Transverse colon (tissue), 4 donors: ENCODE measurements at regions not wholly inside any gene's neighbourhood (a gene's known extent, or its start where the extent isn't known, plus 50 kb on each side); places are given as distances from the start of the nearest gene placed in this dataset.

Experiments
- DNase-seq: peaks from one replicate; pipeline ENCODE4 v3.0.0-alpha.2; 2019
- H3K27ac ChIP-seq, 4 donors: fragments of 200-600 bp; sonication (generic); 2 replicates each; pipeline ENCODE4 v1.5.1; 2016 to 2018; ENCODE audit warnings: inconsistent platforms in 4 of 4
- H3K27me3 ChIP-seq: fragments of 200-600 bp; sonication (generic); 2 replicates; pipeline ENCODE4 v1.5.1; 2017; ENCODE audit warnings: inconsistent platforms
- H3K36me3 ChIP-seq, 4 donors: fragments of 200-600 bp; sonication (generic); 2 replicates each; pipeline ENCODE4 v1.5.1; 2017 to 2019; ENCODE audit warnings: inconsistent platforms in 4 of 4
- H3K4me1 ChIP-seq, 4 donors: fragments of 200-600 bp; sonication (generic); 2 replicates each; pipeline ENCODE4 v1.5.1; 2017 to 2020; ENCODE audit warnings: inconsistent platforms in 4 of 4
- H3K4me3 ChIP-seq, 4 donors: fragments of 200-600 bp; sonication (generic); 1 replicate in 1 of 4; 2 replicates in 3 of 4; pipeline versions ENCODE4 v1.5.1 to v1.6.1; 2017 to 2019; ENCODE audit warnings: inconsistent platforms in 4 of 4
- H3K9me3 ChIP-seq, 2 donors: fragments of 200-600 bp; sonication (generic); 2 replicates each; pipeline ENCODE4 v1.5.1; 2017 to 2019; ENCODE audit warnings: inconsistent platforms in 2 of 2
- CTCF ChIP-seq, 5 experiments: fragments of 200-600 bp in 3 of 5; fragments of 450-650 bp in 2 of 5; sonication (generic) in 3 of 5; IDR thresholded peaks; 1 replicate in 2 of 5; 2 replicates in 3 of 5; pipeline ENCODE4 v1.5.1; 2016 to 2017; ENCODE audit warnings: antibody characterized with exemption in 5 of 5, inconsistent platforms in 3 of 5, mild to moderate bottlenecking in 2 of 5, moderate library complexity in 1 of 5
- EP300 ChIP-seq: sonication (generic); formaldehyde crosslinking; IDR thresholded peaks from one replicate; pipeline ENCODE4 v1.6.1; 2017; ENCODE audit warnings: antibody characterized with exemption, low read depth
- POLR2A ChIP-seq: fragments of 450-650 bp; IDR thresholded peaks from one replicate; pipeline ENCODE4 v1.6.1; 2016; ENCODE audit warnings: antibody characterized with exemption, mild to moderate bottlenecking, moderate library complexity
- POLR2AphosphoS5 ChIP-seq, 3 donors: sonication (generic); formaldehyde crosslinking; IDR thresholded peaks; one replicate each; pipeline ENCODE4 v1.6.1; 2016; ENCODE audit warnings: antibody characterized with exemption in 3 of 3
- WGBS, 2 donors: methylation state at CpG; one replicate each; pipeline ENCODE4 v1.1.5; 2018; ENCODE audit warnings: low coverage in 1 of 2; 5-methylcytosine and 5-hydroxymethylcytosine counted together
- in situ Hi-C, 4 donors: fragments of 200-750 bp; cut with MboI; loops; one replicate each; pipeline versions ENCODE4 v1.15.0 to v1.15.1; 2017; ENCODE audit warnings: low sequenced_read_pairs in 3 of 4, low pct_ligation_motif_present in 1 of 4, low pct_unique_long_range_greater_than_20kb in 1 of 4
- intact Hi-C: fragments of 100-400 bp; cut with DNase I; formaldehyde crosslinking; loops from one replicate; pipeline ENCODE4 v1.15.1; 2023; ENCODE audit warnings: low total_unique reads

- H3K4me3 ChIP-seq = no peak overlapping the region
- TF ChIP-seq POLR2A = no peak
- no peak for TF ChIP-seq CTCF (IDR thresholded peaks at IDR 0.05)
- TF ChIP-seq POLR2AphosphoS5 (IDR thresholded peaks at IDR 0.05) = no peak
- TF ChIP-seq EP300 = no peak
- WGBS, 2 donors = 75 to 79% methylated on average over 6 of the region's 6 CpGs
- no peaks in the 10 kb centered on the region for H3K9me3 ChIP-seq
- H3K27ac ChIP-seq = no peak overlapping the region
- no peaks in the 10 kb centered on the region for H3K36me3 ChIP-seq
- in situ Hi-C loops (no loop called here), intact Hi-C loops (no loop called here)
- H3K4me1 ChIP-seq = no peaks in the 10 kb centered on the region
- no peak for DNase-seq
- no peaks in the 10 kb centered on the region for H3K27me3 ChIP-seq
These were observed 198.2 kb downstream of the ERMARD start for GRCh38 chr6:169949511-169950097.

GRCh38 chr6:169946971-169947370 lies 195.5 kb downstream of the ERMARD start:
- TF ChIP-seq CTCF (IDR thresholded peaks at IDR 0.05) (no peak), POLR2AphosphoS5 (IDR thresholded peaks at IDR 0.05) (no peak), EP300 (no peak), POLR2A (no peak)
- H3K27ac ChIP-seq = no peak overlapping the region
- H3K4me3 ChIP-seq = no peak overlapping the region
- DNase-seq = no peak
- no peaks in the 10 kb centered on the region for H3K27me3 ChIP-seq
- no peaks in the 10 kb centered on the region for H3K36me3 ChIP-seq
- intact Hi-C loops (no loop called here), in situ Hi-C loops (no loop called here)
- H3K9me3 ChIP-seq = no peaks in the 10 kb centered on the region
- no peaks in the 10 kb centered on the region for H3K4me1 ChIP-seq
- WGBS, 2 donors = 30 to 41% methylated on average over 1 of the region's 1 CpG

- Histone ChIP-seq H3K9me3 (no peaks in the 10 kb centered on the region), H3K27me3 (no peaks in the 10 kb centered on the region), H3K4me1 (no peaks in the 10 kb centered on the region), H3K36me3 (no peaks in the 10 kb centered on the region), H3K4me3 (no peak overlapping the region), H3K27ac (no peak overlapping the region)
- 53 to 80% methylated on average over 1 to 3 of the region's 3 CpGs for WGBS, 2 donors
- DNase-seq = no peak
- intact Hi-C loops = no loop called here
- in situ Hi-C loops = no loop called here
- no peak for TF ChIP-seq CTCF (IDR thresholded peaks at IDR 0.05)
- no peak for TF ChIP-seq EP300
These were observed 193.7 kb downstream of the ERMARD start for GRCh38 chr6:169945117-169945516.

GRCh38 chr6:169944415-169944814 lies 193.0 kb downstream of the ERMARD start:
- H3K27ac ChIP-seq = no peak overlapping the region
- no peaks in the 10 kb centered on the region for H3K9me3 ChIP-seq
- no peaks in the 10 kb centered on the region for H3K4me1 ChIP-seq
- intact Hi-C loops = no loop called here
- H3K4me3 ChIP-seq = no peak overlapping the region
- in situ Hi-C loops = no loop called here
- no peaks in the 10 kb centered on the region for H3K36me3 ChIP-seq
- no peak for TF ChIP-seq CTCF (IDR thresholded peaks at IDR 0.05)
- TF ChIP-seq POLR2A = no peak
- TF ChIP-seq EP300 = no peak
- no peak for TF ChIP-seq POLR2AphosphoS5 (IDR thresholded peaks at IDR 0.05)
- H3K27me3 ChIP-seq = no peaks in the 10 kb centered on the region
- DNase-seq = no peak
